ENCODE measurements at regions not wholly inside any gene's neighbourhood (a gene's known extent, or its start where the extent isn't known, plus 50 kb on each side); places are given as distances from the start of the nearest gene placed in this dataset.
A peak's percentile ranks its signal among the peaks of the same experiment; 100 is the strongest.
"Not testable (repeated sequence)": the region's sequence is repeated elsewhere in the genome, so short reads cannot be mapped to it uniquely, and the experiment has no call there.

- DNase-seq (ENCODE audit: low read depth) = no peak
These were observed 561.1 kb upstream of the ZP4 start for GRCh38 chr1:238451781-238452310.

DNA sequence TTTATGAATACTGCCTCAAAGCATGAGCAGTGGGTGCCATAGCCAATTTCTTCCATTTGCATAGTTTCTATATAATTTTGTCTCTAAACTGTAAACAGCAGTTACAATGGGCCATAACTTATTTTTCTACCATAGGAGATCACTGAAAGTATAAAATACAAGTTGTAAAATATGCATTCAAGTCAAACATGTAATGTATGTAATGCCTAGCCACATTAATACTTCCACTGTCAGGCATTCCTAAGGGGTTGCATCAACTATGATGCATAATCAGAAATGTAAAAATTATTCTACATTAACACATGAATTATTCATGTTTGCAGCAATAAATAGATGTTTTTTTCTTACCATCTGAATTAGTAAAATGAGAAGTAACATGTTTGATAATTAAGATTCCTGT, 560.3 kb upstream of the ZP4 start:
- DNase-seq (ENCODE audit: low read depth) = peak; percentile 19

DNA sequence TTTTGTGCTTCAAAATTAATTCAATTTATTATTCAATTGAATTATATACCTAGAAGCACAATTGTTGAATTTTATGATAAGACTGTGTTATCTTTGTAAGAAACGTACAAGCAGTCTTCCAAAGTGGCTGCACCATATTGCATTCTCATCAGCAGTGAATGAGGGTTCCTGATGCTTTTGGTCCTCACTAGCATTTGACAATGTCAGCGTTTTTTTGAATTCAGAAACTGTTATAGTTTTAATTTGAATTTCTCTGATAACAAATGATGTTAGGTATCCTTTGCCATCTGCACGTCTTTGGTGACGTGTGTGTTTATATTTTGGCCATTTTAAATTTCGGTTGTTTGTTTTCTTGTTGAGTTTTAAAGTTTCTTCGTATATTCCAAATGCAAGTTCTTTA, 553.0 kb upstream of the ZP4 start:
- no peak for DNase-seq (ENCODE audit: low read depth)

- DNase-seq (ENCODE audit: low read depth) = no peak
These were observed 548.8 kb upstream of the ZP4 start for GRCh38 chr1:238439511-238439910.

DNA sequence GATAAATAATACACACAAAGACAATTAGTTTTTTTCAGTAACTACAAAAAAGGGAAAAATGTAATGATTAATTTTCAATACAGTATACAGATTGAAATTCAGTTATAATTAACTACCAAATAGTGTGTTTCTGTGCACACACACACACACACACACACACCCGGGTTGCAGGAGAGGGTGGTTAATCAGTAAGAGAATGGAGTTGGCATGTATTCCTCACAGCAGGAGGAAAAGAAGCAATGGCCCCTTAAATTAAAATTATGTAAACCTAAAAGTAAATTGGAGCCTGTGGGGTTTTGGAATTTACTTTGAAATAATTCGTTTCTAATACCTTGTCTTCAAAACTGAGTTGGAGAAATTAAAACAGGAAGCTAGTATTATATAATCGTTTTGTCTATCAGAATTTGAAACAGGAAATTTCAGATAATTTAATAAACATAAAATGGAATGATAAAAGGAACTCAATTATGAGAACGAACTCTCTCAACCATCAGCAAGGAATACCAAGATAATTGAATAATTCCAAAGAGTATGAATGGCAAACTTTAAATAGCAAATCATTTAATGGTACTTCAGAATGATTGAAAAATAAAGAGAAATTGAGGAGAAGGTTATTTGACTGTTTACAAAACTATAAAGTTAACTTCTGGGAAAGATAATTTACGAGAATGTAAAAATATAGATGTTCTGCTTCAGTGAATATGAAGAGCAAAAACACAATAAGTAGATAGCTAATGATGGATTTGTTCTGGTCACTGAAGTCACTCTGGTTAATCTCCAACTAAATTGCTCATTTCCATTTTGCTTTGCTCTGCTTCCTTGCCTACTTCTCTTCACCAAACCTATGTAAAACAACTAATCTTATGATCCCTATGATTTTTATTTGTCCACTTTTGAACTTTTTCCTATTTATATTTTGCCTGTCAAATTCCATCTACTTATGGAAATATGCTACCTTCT, 547.9 kb upstream of the ZP4 start:
- DNase-seq (ENCODE audit: low read depth) = no peak

DNA sequence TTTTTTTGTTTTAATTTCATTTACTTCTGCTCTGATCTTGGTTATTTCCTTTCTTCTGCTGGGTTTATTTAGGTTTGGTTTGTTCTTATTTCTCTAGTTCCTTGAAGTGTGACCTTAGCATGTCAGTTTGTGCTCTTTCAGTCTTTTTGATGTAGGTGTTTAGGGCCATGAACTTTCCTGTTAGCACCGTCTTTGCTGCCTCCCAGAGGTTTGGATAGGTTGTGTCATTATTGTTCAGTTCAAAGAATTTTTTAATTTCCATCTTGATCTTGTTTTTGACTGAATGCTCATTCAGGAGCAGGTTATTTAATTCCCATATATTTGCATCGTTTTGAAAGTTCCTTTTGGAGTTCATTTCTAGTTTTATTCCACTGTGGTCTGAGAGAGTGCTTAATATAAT, 539.0 kb upstream of the ZP4 start:
- DNase-seq (ENCODE audit: low read depth) = not testable (repeated sequence)

DNA sequence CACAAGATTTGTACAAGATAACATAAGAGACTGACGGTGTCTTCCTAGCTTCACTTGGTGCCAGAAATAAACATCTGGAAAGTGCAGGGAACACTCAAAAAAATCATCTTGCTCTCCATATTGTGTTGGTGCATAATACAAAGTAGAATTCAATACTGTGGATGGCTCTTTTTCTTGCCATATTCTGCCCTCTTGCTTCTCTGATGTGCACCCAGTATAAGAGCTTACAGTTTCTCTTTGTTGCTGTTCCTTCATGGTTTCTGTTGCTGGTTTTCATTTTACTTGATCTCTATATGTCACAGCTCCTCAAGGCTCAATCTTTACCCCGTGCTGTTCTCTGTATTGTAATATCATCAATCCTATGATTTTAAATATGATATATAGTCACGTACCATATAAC, 528.5 kb upstream of the ZP4 start:
- no peak for DNase-seq (ENCODE audit: low read depth)

DNA sequence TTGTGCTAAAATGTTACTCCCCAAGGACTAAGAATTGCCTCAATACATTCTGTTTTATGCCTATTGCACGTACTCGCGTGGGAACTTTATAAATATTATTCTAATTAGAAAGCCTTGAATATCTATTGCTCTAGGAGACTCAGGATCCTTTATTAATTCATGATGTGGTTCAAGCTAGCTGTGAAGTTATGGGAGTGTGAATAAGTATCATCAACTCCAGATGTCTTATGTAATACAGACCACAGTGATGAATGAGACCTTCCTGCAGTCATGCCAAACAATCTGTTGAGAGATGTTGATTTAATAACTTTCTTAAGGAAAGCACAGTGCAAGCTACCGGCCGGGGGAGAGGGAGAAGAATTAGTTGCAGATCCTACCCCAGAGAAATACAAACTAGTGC, 519.2 kb upstream of the ZP4 start:
- no peak for DNase-seq (ENCODE audit: low read depth)

DNA sequence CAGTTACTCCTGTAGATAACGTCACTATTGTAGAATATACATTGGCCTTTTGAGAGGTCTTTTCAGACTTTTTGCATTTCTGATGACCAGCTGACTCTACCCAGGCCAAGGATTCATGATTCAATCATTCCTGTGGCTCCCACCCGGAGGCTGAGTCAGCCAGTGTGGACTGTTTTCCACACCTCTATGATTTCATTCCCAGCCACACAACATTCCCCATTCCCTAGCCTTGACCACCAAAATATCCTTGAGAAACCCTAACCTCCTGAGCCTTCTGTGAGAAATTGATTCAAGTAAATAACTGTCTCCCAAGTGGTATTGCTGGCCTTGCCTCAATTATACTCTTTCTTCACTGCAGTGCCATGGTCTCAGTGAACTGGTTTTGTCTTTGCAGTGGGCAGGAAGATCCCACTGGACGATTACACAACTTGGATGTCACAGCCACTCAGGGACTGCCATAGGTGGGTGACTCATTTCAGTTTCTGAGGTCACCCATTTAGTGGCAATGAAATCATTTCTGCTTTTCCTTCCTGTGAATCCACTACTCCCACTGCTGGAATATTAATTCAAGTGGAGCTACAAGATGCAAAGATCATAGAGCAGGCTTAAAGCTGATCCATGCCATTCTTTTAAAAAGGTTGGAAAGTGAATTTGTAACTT, 518.6 kb upstream of the ZP4 start:
- peak; percentile 92 for DNase-seq (ENCODE audit: low read depth)

GRCh38 chr1:238408737-238409136, 518.0 kb upstream of the ZP4 start:
- DNase-seq (ENCODE audit: low read depth) = no peak

DNA sequence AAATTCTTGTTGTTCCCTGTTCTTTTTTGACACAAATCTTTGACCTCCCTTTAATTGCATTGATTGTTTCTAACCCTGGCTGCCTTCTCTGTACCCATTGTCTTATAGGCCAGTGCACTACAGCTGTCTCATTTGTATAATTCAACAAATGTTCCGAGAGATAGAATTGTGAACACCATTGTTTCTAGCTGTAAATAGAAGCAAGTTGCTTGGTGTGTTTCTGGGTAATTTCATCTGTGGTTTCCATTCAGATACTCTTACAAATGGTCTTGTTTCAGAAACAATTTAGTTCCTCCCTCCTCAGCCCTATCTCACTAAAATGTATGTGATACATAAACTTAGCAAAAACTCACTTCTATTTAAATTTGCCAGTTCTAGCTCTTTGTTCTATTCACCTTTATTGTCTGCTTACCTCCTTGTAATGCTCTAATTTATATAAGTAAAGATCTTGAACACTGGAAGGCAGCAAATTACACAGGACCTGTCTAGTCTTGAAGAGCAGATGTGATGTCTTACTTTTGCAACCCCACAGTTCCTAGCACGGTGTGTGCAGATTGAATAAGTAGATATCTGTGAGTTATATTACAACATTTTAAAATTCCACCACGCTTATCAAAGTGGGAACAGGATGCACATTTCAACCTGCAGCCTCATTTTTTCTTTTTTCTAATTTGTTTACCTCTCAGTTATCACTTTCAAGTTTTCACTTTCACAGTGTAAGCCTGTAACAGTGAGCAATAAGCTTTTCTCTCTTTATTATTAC, 515.6 kb upstream of the ZP4 start:
- DNase-seq (ENCODE audit: low read depth) = no peak

GRCh38 chr1:238404921-238405320, 514.2 kb upstream of the ZP4 start:
- DNase-seq (ENCODE audit: low read depth) = no peak

DNA sequence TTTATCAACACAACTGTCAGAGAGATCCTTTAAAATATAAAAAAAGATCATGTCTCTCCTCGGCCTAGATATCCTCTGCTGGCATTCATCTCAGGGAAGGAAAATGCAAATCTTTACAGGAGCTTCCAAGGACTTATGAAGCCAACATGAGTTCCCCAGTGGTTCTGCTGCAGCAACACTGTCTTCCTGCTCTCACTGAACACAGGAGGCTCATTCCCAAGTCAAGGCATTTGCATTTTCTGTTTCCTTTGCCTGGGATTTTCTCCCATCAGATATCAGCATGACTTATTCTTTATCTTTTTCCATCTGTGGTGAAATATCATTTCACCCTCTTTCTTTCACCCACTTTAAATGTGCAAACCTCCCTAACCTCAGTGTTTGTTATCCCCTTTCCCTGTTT, 513.8 kb upstream of the ZP4 start:
- DNase-seq (ENCODE audit: low read depth) = no peak

DNA sequence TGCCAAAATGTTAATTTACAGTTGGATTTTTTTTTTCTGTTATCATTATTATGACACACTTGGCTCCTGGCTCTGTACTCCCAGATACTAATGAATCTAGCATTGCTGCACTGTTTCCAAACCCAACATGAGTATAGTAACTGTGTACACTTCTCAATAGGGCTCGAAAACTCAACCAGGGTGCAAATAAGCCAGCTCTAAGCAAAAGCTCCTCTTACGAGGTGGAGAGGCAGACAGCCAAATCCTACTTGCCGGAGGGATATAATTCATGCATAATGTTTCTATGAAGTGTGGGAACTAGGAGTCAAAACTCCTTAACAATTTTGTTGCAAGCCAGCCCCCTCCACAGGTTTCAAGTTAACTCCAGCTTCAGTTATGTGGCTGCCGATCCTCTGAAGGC, 510.4 kb upstream of the ZP4 start:
- DNase-seq (ENCODE audit: low read depth) = no peak

DNA sequence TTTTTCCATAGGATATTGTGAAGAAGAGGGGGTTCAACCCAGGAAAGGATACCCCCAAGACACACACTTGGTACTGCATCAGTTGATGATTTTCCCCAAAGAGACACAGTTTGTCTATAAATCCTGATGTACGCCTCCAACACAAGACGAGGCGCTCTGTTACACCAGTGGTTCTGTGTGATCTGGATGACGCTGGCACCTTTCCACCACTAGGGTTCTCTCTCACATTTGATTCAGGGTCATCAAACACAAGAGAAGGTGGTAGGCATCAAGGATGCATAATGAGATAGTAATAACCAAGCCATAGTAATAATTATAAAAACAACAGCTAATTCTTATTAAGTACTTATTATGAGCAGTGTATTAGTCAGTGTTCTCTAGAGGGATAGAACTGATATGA, 508.8 kb upstream of the ZP4 start:
- no peak for DNase-seq (ENCODE audit: low read depth)

DNA sequence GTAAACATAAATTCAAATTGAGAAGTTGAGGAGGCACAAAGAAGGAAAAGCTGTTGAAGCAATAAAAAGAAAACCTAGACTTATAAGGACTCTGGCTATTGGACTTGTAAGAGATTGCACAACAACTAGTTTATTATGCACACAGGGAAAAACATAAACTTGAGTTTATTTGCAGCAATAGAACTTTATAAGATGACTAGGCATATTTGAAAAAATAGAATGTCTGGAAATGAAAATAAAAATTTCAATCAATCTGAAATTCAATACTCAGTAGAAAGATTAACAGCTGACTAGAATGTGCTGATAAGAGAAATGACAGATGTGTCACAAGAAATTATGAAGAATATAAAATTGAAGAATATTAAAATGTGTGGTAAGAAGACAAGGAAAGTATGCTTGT, 505.4 kb upstream of the ZP4 start:
- no peak for DNase-seq (ENCODE audit: low read depth)

GRCh38 chr1:238384381-238384780, 493.7 kb upstream of the ZP4 start:
- peak; percentile 9 for DNase-seq (ENCODE audit: low read depth)

GRCh38 chr1:238380167-238380566, 489.4 kb upstream of the ZP4 start:
- no peak for DNase-seq (ENCODE audit: low read depth)

GRCh38 chr1:238379446-238379845, 488.7 kb upstream of the ZP4 start:
- not testable (repeated sequence) for DNase-seq (ENCODE audit: low read depth)

- no peak for DNase-seq (ENCODE audit: low read depth)
These were observed 486.7 kb upstream of the ZP4 start for GRCh38 chr1:238377280-238377919.

GRCh38 chr1:238370599-238370998, 479.9 kb upstream of the ZP4 start:
- DNase-seq (ENCODE audit: low read depth) = no peak
